HG02642 (cell line): ENCODE measurements at regions not wholly inside any gene's neighbourhood (a gene's known extent, or its start where the extent isn't known, plus 50 kb on each side); places are given as distances from the start of the nearest gene placed in this dataset.
"Not testable (repeated sequence)": the region's sequence is repeated elsewhere in the genome, so short reads cannot be mapped to it uniquely, and the experiment has no call there.

ENCODE experiments used
- ATAC-seq: cut with Tn5 transposase; IDR thresholded peaks from one replicate; pipeline ENCODE4 v1.9.1; 2021; ENCODE audit warnings: mild to moderate bottlenecking; ENCODE audit not compliant: unreplicated experiment, poor library complexity

GRCh38 chr1:81548918-81549587, 251.7 kb upstream of the ADGRL2 start:
- ATAC-seq = peak; percentile 52

GRCh38 chr1:81547912-81548303, 252.8 kb upstream of the ADGRL2 start:
- peak; percentile 65 for ATAC-seq

GRCh38 chr1:81547261-81547911, 253.3 kb upstream of the ADGRL2 start:
- ATAC-seq = peak; percentile 3

GRCh38 chr1:81545734-81546133, 255.0 kb upstream of the ADGRL2 start:
- ATAC-seq = no peak

- ATAC-seq = no peak
These were observed 257.0 kb upstream of the ADGRL2 start for GRCh38 chr1:81543764-81544163.

DNA sequence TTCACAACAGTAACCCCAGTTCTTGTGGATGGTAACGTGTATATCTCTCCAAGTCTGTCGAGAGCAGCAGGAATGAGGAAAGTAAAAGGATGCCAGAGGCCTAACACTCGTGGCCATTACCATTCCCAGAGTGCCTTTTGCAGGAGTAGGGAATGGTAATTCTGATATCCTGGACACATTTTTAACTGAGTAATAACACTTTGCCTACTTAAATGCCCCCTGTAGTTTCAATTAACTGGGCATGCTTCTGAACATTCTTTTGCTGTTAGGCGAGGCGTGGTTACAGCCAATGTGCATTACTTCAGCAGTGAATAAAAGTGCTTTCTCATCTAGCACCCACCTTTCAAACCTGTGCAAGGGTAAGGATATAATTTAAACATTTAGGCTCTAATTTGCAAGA, 258.5 kb upstream of the ADGRL2 start:
- ATAC-seq = no peak

DNA sequence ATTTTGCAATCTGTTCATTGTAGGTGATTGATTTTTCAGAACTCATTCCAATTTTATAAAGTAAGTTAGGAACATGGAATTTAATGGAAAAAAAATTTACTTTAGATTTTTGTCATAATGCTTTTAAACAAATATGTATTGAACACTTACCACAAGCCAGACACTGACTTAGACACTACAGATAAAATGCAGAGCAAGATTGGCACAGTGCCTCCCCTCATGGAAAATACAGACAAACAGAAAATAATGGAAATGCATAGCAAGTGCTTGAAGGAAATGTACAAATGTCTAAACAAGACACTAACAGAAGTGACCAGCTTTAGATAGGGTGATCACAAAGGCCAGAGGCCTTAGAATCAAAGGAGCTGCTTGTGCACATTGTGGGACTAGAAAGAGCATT, 260.5 kb upstream of the ADGRL2 start:
- ATAC-seq = no peak

GRCh38 chr1:81529014-81529413, 271.7 kb upstream of the ADGRL2 start:
- ATAC-seq = no peak

DNA sequence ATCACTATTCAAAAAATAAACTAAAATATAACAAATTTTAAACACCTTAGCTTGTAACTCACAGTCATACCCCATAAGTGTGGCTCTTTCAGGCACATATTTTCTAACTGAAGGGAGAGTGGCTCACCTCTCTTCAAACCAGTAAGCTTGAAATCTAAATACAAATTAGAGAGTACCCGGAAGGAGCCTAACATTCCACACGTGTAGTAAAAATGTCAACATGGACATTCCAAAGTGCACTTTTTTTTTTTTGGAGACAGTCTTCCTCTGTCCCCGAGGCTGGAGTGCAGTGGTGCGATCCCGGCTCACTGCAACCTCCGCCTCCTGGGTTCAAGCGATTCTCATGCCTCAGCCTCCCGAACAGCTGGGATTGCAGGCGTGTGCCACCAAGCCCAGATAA, 275.6 kb upstream of the ADGRL2 start:
- no peak for ATAC-seq

DNA sequence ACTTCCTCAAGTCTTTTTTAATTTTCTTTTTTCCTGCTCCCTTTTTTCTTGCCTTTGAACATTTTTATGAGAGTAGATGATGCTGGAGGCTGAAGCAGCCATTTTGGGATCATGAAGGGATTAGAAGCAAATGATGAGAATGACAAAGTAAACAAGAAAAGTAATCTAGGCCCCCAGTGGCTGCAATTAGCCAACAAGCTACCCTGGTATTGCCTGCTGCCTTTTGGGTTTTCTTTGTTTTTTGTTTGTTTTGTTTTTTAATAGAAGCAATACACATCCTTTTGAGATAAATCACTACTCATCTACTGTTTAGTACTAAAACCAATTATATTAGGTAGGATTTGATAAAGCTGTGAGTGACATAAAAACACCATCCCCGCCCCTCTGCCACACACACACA, 280.7 kb upstream of the ADGRL2 start:
- no peak for ATAC-seq

- ATAC-seq = no peak
These were observed 282.7 kb upstream of the ADGRL2 start for GRCh38 chr1:81517987-81518386.

- ATAC-seq = no peak
These were observed 286.9 kb upstream of the ADGRL2 start for GRCh38 chr1:81513796-81514354.

GRCh38 chr1:81512252-81513003, 288.3 kb upstream of the ADGRL2 start:
- ATAC-seq = no peak

- no peak for ATAC-seq
These were observed 289.5 kb upstream of the ADGRL2 start for GRCh38 chr1:81511281-81511680.

- ATAC-seq = no peak
These were observed 290.0 kb upstream of the ADGRL2 start for GRCh38 chr1:81510701-81511100.

- ATAC-seq = no peak
These were observed 291.1 kb upstream of the ADGRL2 start for GRCh38 chr1:81509594-81509993.

GRCh38 chr1:81506699-81507098, 294.0 kb upstream of the ADGRL2 start:
- ATAC-seq = no peak

DNA sequence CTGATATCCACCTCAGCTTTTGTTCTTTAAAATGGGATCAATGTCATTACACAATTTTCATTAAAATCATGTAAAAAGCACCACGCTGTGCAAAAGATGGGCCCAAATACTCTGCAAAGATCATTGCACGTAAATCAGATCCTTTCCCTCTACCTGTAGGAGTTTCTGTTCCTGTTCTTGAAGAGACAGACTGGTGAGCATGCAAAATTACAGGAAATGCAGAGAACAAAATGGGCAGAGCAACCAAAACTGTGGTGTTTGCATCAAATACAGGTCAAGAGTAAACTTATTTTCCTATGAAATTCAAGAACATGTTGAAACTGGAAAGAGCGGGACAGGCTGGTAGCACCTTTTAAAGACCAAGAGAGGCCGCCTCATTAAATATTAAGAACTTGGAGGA, 294.9 kb upstream of the ADGRL2 start:
- peak; percentile 82 for ATAC-seq

DNA sequence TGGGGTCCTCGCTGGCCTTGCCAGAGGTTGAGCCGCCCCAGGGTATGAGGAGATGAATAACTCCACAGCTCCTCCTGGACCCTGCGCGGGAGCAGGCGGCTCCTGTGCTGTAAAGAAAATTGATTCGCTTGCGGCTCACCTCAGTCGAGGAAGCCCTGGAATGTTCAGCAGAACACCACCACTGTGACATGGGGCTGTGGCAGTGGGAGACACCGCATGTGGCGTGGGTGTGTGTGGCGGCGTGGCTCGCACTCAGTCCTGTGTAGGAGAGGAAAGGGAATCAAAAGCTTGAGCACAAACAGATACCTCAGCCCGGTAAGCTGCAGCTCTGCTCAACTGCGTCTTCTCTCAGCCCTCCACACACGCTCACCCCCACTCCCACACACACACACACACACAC, 295.9 kb upstream of the ADGRL2 start:
- ATAC-seq = not testable (repeated sequence)

GRCh38 chr1:81502705-81503104, 298.0 kb upstream of the ADGRL2 start:
- ATAC-seq = not testable (repeated sequence)

GRCh38 chr1:81501485-81501884, 299.2 kb upstream of the ADGRL2 start:
- not testable (repeated sequence) for ATAC-seq
